ENCODE measurements at regions not wholly inside any gene's neighbourhood (a gene's known extent, or its start where the extent isn't known, plus 50 kb on each side); places are given as distances from the start of the nearest gene placed in this dataset.

DNA sequence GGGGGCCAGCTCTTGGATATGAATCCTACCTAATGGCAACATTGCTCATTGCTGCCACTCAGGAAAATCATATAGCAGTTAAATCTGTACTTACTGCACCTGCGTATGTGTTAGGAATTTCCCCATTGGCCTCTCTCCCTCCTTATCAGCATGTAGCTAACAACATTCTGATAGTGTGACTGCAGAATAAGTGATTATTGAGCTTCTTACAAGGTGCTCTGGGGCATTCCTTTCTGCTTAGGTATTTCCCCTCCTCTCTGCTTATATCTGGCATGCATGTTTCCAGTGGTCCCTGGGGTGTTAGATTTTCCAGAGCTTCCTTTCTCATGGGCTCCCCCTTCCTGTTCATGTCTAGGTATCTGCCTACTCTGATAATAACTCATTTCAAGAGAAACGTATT, 414.1 kb upstream of the SLITRK1 start:
- POLR2A ChIA-PET (ENCODE audit: unreplicated experiment) = no interaction called here
- BruUV-seq (replicated peaks) = no TSS peak
- H4K20me1 ChIP-seq (ENCODE audit: insufficient read depth) = no peaks in the 10 kb centered on the region

GRCh38 chr13:84294576-84294975, 412.3 kb upstream of the SLITRK1 start:
- H3F3A ChIP-seq (ENCODE audit: insufficient read depth, low read depth) = no peaks in the 10 kb centered on the region
- no peak overlapping the region for H3K4me3 ChIP-seq
- H2AFZ ChIP-seq = no peak overlapping the region
- BruUV-seq (replicated peaks) = no TSS peak
- POLR2A ChIA-PET (ENCODE audit: unreplicated experiment) = no interaction called here
- no peak overlapping the region for H3K27ac ChIP-seq
- H3K9me3 ChIP-seq (ENCODE audit: insufficient read depth, low read depth) = no peaks in the 10 kb centered on the region
- no peak for TF ChIP-seq EZH2 (IDR thresholded peaks at IDR 0.05; ENCODE audit: low read depth)
- TF ChIP-seq CTCF (conservative IDR thresholded peaks at IDR 0.05) = no peak
- H4K20me1 ChIP-seq (ENCODE audit: insufficient read depth) = no peaks in the 10 kb centered on the region
- intact Hi-C loops (cut with micrococcal nuclease; ENCODE audit: unreplicated experiment) = no loop called here
- no peaks in the 10 kb centered on the region for H3K4me1 ChIP-seq (replicated peaks; ENCODE audit: insufficient read depth)
- no peak for DNase-seq
- H3K36me3 ChIP-seq (ENCODE audit: low read depth) = no peaks in the 10 kb centered on the region
- CTCF ChIA-PET = no interaction called here
- no peaks in the 10 kb centered on the region for H3K79me2 ChIP-seq (ENCODE audit: low read depth)
- H3K4me2 ChIP-seq = no peak overlapping the region
- no peaks in the 10 kb centered on the region for H3K9me2 ChIP-seq (ENCODE audit: insufficient read depth)
- H3K27me3 ChIP-seq (ENCODE audit: insufficient read depth, low read depth) = no peaks in the 10 kb centered on the region

More for the DNA sequence above, 414.1 kb upstream of the SLITRK1 start:
- no peaks in the 10 kb centered on the region for H3K9me3 ChIP-seq (ENCODE audit: insufficient read depth, low read depth)
- CTCF ChIA-PET = no interaction called here
- no peaks in the 10 kb centered on the region for H3F3A ChIP-seq (ENCODE audit: insufficient read depth, low read depth)
- TF ChIP-seq EZH2 (IDR thresholded peaks at IDR 0.05; ENCODE audit: low read depth) (no peak), CTCF (conservative IDR thresholded peaks at IDR 0.05) (no peak)
- intact Hi-C loops (cut with micrococcal nuclease; ENCODE audit: unreplicated experiment) = no loop called here
- no peaks in the 10 kb centered on the region for H3K27me3 ChIP-seq (ENCODE audit: insufficient read depth, low read depth)
- no peaks in the 10 kb centered on the region for H3K79me2 ChIP-seq (ENCODE audit: low read depth)
- H3K27ac ChIP-seq = no peak overlapping the region
- no peak overlapping the region for H3K4me2 ChIP-seq
- no peaks in the 10 kb centered on the region for H3K9me2 ChIP-seq (ENCODE audit: insufficient read depth)
- no peak overlapping the region for H2AFZ ChIP-seq
- H3K4me1 ChIP-seq (replicated peaks; ENCODE audit: insufficient read depth) = no peaks in the 10 kb centered on the region
- H3K36me3 ChIP-seq (ENCODE audit: low read depth) = no peaks in the 10 kb centered on the region
- no peak for DNase-seq
- no peak overlapping the region for H3K4me3 ChIP-seq

GRCh38 chr13:84290386-84290785, 408.1 kb upstream of the SLITRK1 start:
- H2AFZ ChIP-seq = no peak overlapping the region
- no peaks in the 10 kb centered on the region for H3K27me3 ChIP-seq (ENCODE audit: insufficient read depth, low read depth)
- H4K20me1 ChIP-seq (ENCODE audit: insufficient read depth) = no peaks in the 10 kb centered on the region
- H3K4me2 ChIP-seq = no peak overlapping the region
- H3K36me3 ChIP-seq (ENCODE audit: low read depth) = no peaks in the 10 kb centered on the region
- TF ChIP-seq CTCF (conservative IDR thresholded peaks at IDR 0.05) = no peak
- no peak for TF ChIP-seq EZH2 (IDR thresholded peaks at IDR 0.05; ENCODE audit: low read depth)
- H3K27ac ChIP-seq = no peak overlapping the region
- ChIA-PET CTCF (no interaction called here), POLR2A (ENCODE audit: unreplicated experiment) (no interaction called here)
- no peaks in the 10 kb centered on the region for H3K4me1 ChIP-seq (replicated peaks; ENCODE audit: insufficient read depth)
- H3F3A ChIP-seq (ENCODE audit: insufficient read depth, low read depth) = no peaks in the 10 kb centered on the region
- no peaks in the 10 kb centered on the region for H3K9me3 ChIP-seq (ENCODE audit: insufficient read depth, low read depth)
- intact Hi-C loops (cut with micrococcal nuclease; ENCODE audit: unreplicated experiment) = no loop called here
- H3K79me2 ChIP-seq (ENCODE audit: low read depth) = no peaks in the 10 kb centered on the region
- no TSS peak for BruUV-seq (replicated peaks)
- no peak overlapping the region for H3K4me3 ChIP-seq
- no peaks in the 10 kb centered on the region for H3K9me2 ChIP-seq (ENCODE audit: insufficient read depth)
- no peak for DNase-seq

Measured in PC-9 (cell line).